HG03097 (cell line): ENCODE measurements at regions not wholly inside any gene's neighbourhood (a gene's known extent, or its start where the extent isn't known, plus 50 kb on each side); places are given as distances from the start of the nearest gene placed in this dataset.
"Not testable (repeated sequence)": the region's sequence is repeated elsewhere in the genome, so short reads cannot be mapped to it uniquely, and the experiment has no call there.

Experiments used
- ATAC-seq: cut with Tn5 transposase; IDR thresholded peaks from one replicate; pipeline ENCODE4 v1.9.1; 2021; ENCODE audit not compliant: unreplicated experiment, low FRiP score

GRCh38 chr7:47093320-47094234, 488.3 kb downstream of the TNS3 start:
- ATAC-seq, result no peak

GRCh38 chr7:47092336-47092735, 489.6 kb downstream of the TNS3 start:
- no peak for ATAC-seq

- ATAC-seq, result no peak
These were observed 490.8 kb downstream of the TNS3 start for GRCh38 chr7:47091141-47091540.

GRCh38 chr7:47089461-47089860, 492.4 kb downstream of the TNS3 start:
- ATAC-seq, result no peak

GRCh38 chr7:47089068-47089417, 492.9 kb downstream of the TNS3 start:
- no peak for ATAC-seq

- ATAC-seq, result no peak
These were observed 493.4 kb downstream of the TNS3 start for GRCh38 chr7:47088329-47089067.

- no peak for ATAC-seq
These were observed 494.0 kb downstream of the TNS3 start for GRCh38 chr7:47087866-47088265.

GRCh38 chr7:47085491-47086275, 496.2 kb downstream of the TNS3 start:
- ATAC-seq, result no peak

- no peak for ATAC-seq
These were observed 498.2 kb downstream of the TNS3 start for GRCh38 chr7:47083476-47084250.

GRCh38 chr7:47080816-47081215, 501.1 kb downstream of the TNS3 start:
- no peak for ATAC-seq

GRCh38 chr7:47078241-47078640, 503.7 kb downstream of the TNS3 start:
- ATAC-seq, result no peak

GRCh38 chr7:47074702-47075153, 507.2 kb downstream of the TNS3 start:
- ATAC-seq, result no peak

GRCh38 chr7:47073284-47073683, 508.6 kb downstream of the TNS3 start:
- no peak for ATAC-seq

GRCh38 chr7:47071866-47072265, 510.0 kb downstream of the TNS3 start:
- no peak for ATAC-seq

GRCh38 chr7:47069385-47070076, 512.4 kb downstream of the TNS3 start:
- ATAC-seq, result no peak

- ATAC-seq, result no peak
These were observed 514.8 kb downstream of the TNS3 start for GRCh38 chr7:47066976-47067614.

GRCh38 chr7:47056731-47057130, 525.2 kb downstream of the TNS3 start:
- no peak for ATAC-seq

GRCh38 chr7:47052541-47053208, 529.2 kb downstream of the TNS3 start:
- not testable (repeated sequence) for ATAC-seq
